Activated CD8-positive, alpha-beta T cell treated with anti-CD3 and anti-CD28 coated beads, Interleukin-2, amount 10 ng/mL, durations not matched to agents 7 days and 5 days (primary cell): ENCODE measurements at regions not wholly inside any gene's neighbourhood (a gene's known extent, or its start where the extent isn't known, plus 50 kb on each side); places are given as distances from the start of the nearest gene placed in this dataset.

ENCODE experiments used
- ATAC-seq: fragments of 150-1000 bp; cut with Tn5 transposase; one replicate; pipeline ENCODE4 v1.10.0; 2021; ENCODE audit warnings: moderate library complexity
- CTCF ChIA-PET: fragments of 350-600 bp; sonication (Branson Sonifier 250); formaldehyde crosslinking; loops from one replicate; lab custom pipeline; 2021; ENCODE audit warnings: antibody characterized with exemption; lab: Charles Lee
- POLR2A ChIA-PET: fragments of 350-600 bp; sonication (Branson Sonifier 250); formaldehyde crosslinking; loops from one replicate; lab custom pipeline; 2021; ENCODE audit warnings: antibody characterized with exemption; lab: Charles Lee
- DNase-seq: peaks from one replicate; pipeline ENCODE4 v3.0.0-alpha.2; 2020
- H3K27ac Mint-ChIP-seq: one replicate; pipeline ENCODE4 v1.8.0; 2021; ENCODE audit warnings: mild to moderate bottlenecking, mixed read lengths
- H3K27me3 Mint-ChIP-seq: one replicate; pipeline ENCODE4 v1.8.0; 2021; ENCODE audit warnings: low read depth, mixed read lengths
- H3K36me3 Mint-ChIP-seq: one replicate; pipeline ENCODE4 v1.8.0; 2021; ENCODE audit warnings: low read depth, mixed read lengths
- H3K4me1 Mint-ChIP-seq: one replicate; pipeline ENCODE4 v1.8.0; 2021; ENCODE audit warnings: low read depth, mixed read lengths
- H3K4me3 Mint-ChIP-seq: one replicate; pipeline ENCODE4 v1.8.0; 2021; ENCODE audit warnings: mild to moderate bottlenecking, mixed read lengths
- H3K9me3 Mint-ChIP-seq: one replicate; pipeline ENCODE4 v1.8.0; 2022; ENCODE audit warnings: mixed read lengths; ENCODE audit not compliant: insufficient read depth

DNA sequence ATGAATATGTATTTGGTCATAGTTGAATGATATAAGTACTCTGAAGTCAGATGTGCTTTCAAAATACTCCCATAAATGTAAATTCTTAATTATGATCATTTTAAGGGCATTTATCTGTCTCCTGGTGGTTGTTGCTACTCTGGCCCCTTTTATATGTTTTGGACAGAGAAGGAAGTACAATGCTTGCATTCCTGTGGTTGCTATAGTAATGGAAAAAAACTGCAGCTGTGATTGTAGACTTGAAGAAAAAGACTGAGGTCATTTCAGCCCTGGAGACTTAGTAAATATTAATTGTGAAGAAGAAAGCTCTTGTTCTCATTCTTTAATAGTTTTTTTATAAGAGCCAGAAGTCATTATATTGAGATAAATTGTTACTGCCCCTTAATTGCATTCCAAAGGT lies 70.2 kb upstream of the FERD3L start:
- Mint-ChIP-seq H3K4me3 (no peak overlapping the region), H3K9me3 (no peaks in the 10 kb centered on the region), H3K27ac (no peak overlapping the region), H3K36me3 (no peaks in the 10 kb centered on the region), H3K4me1 (no peaks in the 10 kb centered on the region), H3K27me3 (no peaks in the 10 kb centered on the region)
- no peak for ATAC-seq
- CTCF ChIA-PET, result no interaction called here
- POLR2A ChIA-PET, result no interaction called here
- no peak for DNase-seq

- Mint-ChIP-seq H3K4me3 (no peak overlapping the region), H3K27ac (no peak overlapping the region), H3K27me3 (no peaks in the 10 kb centered on the region), H3K4me1 (no peaks in the 10 kb centered on the region), H3K9me3 (no peaks in the 10 kb centered on the region), H3K36me3 (no peaks in the 10 kb centered on the region)
- DNase-seq, result no peak
- ChIA-PET CTCF (no interaction called here), POLR2A (no interaction called here)
- no peak for ATAC-seq
Measured at GRCh38 chr7:19213746-19214145, 68.5 kb upstream of the FERD3L start.

GRCh38 chr7:19210893-19211413 lies 65.7 kb upstream of the FERD3L start:
- ATAC-seq, result no peak
- H3K27me3 Mint-ChIP-seq, result no peaks in the 10 kb centered on the region
- H3K4me1 Mint-ChIP-seq, result no peaks in the 10 kb centered on the region
- H3K27ac Mint-ChIP-seq, result no peak overlapping the region
- no peaks in the 10 kb centered on the region for H3K36me3 Mint-ChIP-seq
- POLR2A ChIA-PET, result no interaction called here
- no peak for DNase-seq
- no peak overlapping the region for H3K4me3 Mint-ChIP-seq
- CTCF ChIA-PET, result no interaction called here
- no peaks in the 10 kb centered on the region for H3K9me3 Mint-ChIP-seq

- Mint-ChIP-seq H3K4me3 (no peak overlapping the region), H3K27ac (no peak overlapping the region), H3K36me3 (no peaks in the 10 kb centered on the region), H3K27me3 (no peaks in the 10 kb centered on the region), H3K9me3 (peaks cover 3% of the 10 kb centered on the region), H3K4me1 (no peaks in the 10 kb centered on the region)
- POLR2A ChIA-PET, result no interaction called here
- CTCF ChIA-PET, result no interaction called here
- ATAC-seq, result no peak
- DNase-seq, result no peak
Measured at GRCh38 chr7:19209166-19209696, 64.0 kb upstream of the FERD3L start.

DNA sequence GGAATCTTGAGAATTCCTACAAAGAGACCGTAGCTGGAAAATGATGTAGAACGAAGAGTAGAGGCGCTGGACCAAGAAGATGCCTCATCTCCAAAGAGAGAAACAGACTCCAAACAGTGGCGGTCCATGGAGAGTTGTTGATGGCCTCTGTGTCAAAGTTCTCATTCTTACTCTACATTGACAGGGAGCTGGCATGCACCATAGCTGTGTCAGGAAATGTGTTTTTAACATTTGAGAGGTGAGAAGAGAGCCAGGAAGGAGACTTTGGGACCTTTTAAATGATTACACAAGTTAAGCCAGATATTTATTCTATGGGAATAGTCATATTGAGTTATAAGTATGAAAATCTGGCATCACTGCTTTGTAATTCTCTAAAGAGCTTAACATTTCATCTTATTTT lies 61.5 kb upstream of the FERD3L start:
- ChIA-PET CTCF (no interaction called here), POLR2A (no interaction called here)

GRCh38 chr7:19203686-19204085 lies 58.5 kb upstream of the FERD3L start:
- no peaks in the 10 kb centered on the region for H3K27me3 Mint-ChIP-seq
- no peak overlapping the region for H3K27ac Mint-ChIP-seq
- ATAC-seq (no peak), DNase-seq (no peak)
- CTCF ChIA-PET, result no interaction called here
- POLR2A ChIA-PET, result no interaction called here
- H3K9me3 Mint-ChIP-seq, result peaks cover 3% of the 10 kb centered on the region
- H3K36me3 Mint-ChIP-seq, result no peaks in the 10 kb centered on the region
- no peaks in the 10 kb centered on the region for H3K4me1 Mint-ChIP-seq
- no peak overlapping the region for H3K4me3 Mint-ChIP-seq

More for the DNA sequence above, 61.5 kb upstream of the FERD3L start:
- Mint-ChIP-seq H3K4me1 (no peaks in the 10 kb centered on the region), H3K9me3 (peaks cover 3% of the 10 kb centered on the region), H3K27ac (no peak overlapping the region), H3K4me3 (no peak overlapping the region), H3K27me3 (no peaks in the 10 kb centered on the region), H3K36me3 (no peaks in the 10 kb centered on the region)
- no peak for DNase-seq
- ATAC-seq, result no peak

DNA sequence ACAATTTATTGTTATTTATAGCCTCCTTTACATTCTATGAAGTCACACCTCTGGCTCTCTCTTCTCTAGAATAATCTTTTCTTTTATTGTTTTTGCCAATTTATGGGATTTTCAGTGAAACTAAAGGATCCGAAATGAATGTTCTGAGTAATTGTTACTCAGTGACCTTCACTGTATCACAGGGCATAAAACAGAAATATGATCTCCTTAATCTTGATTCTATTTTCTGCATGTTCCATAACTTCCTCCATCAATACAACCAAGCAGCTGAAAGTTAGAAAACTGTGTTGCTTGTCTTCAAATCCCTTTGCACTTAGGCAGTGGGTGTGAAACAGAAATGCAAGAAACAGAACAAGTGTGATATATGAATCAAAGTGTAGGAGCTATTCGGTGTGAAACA lies 57.4 kb upstream of the FERD3L start:
- H3K9me3 Mint-ChIP-seq, result peaks cover 3% of the 10 kb centered on the region
- no peak for ATAC-seq
- no peak overlapping the region for H3K4me3 Mint-ChIP-seq
- POLR2A ChIA-PET, result no interaction called here
- no peak overlapping the region for H3K27ac Mint-ChIP-seq
- H3K27me3 Mint-ChIP-seq, result no peaks in the 10 kb centered on the region
- no peaks in the 10 kb centered on the region for H3K36me3 Mint-ChIP-seq
- DNase-seq, result no peak
- H3K4me1 Mint-ChIP-seq, result no peaks in the 10 kb centered on the region
- CTCF ChIA-PET, result interaction anchor here (0.7 kb wide), 1 partner anchor 35 kb away, joined by 3 read pairs; no protein-coding TSS in a partner anchor
